ENCODE measurements at regions not wholly inside any gene's neighbourhood (a gene's known extent, or its start where the extent isn't known, plus 50 kb on each side); places are given as distances from the start of the nearest gene placed in this dataset.

- intact Hi-C loops (cut with DNase I): no loop called here
- DNase-seq: no peak
Measured at GRCh38 chr4:186017801-186018200, 51.2 kb upstream of the TLR3 start.

GRCh38 chr4:186018261-186018660, 50.7 kb upstream of the TLR3 start:
- intact Hi-C loops (cut with DNase I): no loop called here
- no peak for DNase-seq

- intact Hi-C loops (cut with DNase I): no loop called here
Measured at GRCh38 chr4:186018784-186019183, 50.2 kb upstream of the TLR3 start.

More at GRCh38 chr4:186018784-186019183, 50.2 kb upstream of the TLR3 start:
- DNase-seq: no peak
